Astrocyte (in vitro differentiated cells and primary cell): ENCODE measurements at regions not wholly inside any gene's neighbourhood (a gene's known extent, or its start where the extent isn't known, plus 50 kb on each side); places are given as distances from the start of the nearest gene placed in this dataset.
"Not testable (repeated sequence)": the region's sequence is repeated elsewhere in the genome, so short reads cannot be mapped to it uniquely, and the experiment has no call there.

Experiments used
- DNase-seq: peaks from one replicate; pipeline ENCODE4 v3.0.0-alpha.2; 2010; ENCODE audit warnings: low read depth
- FAIRE-seq: peaks from 2 replicates; lab custom pipeline; 2011; peaks lifted over from hg19 to GRCh38; lab: Jason Lieb, UNC
- H2AFZ ChIP-seq: 2 replicates; pipeline ENCODE4 v1.6.0; 2012; ENCODE audit warnings: low read depth, low read length, inconsistent platforms
- H3K27ac ChIP-seq: 2 replicates; pipeline ENCODE4 v1.5.1; 2011; ENCODE audit warnings: low read depth, low read length, inconsistent platforms
- H3K27me3 ChIP-seq: 2 replicates; pipeline ENCODE4 v1.6.0; 2011; ENCODE audit warnings: low read length, inconsistent platforms; ENCODE audit not compliant: insufficient read depth
- H3K36me3 ChIP-seq: 2 replicates; pipeline ENCODE4 v1.5.1; 2011; ENCODE audit warnings: low read length, inconsistent platforms; ENCODE audit not compliant: insufficient read depth
- H3K4me1 ChIP-seq: 2 replicates; pipeline ENCODE4 v1.5.1; 2011; ENCODE audit warnings: low read length, inconsistent platforms; ENCODE audit not compliant: insufficient read depth
- H3K4me2 ChIP-seq: 2 replicates; pipeline ENCODE4 v1.6.0; 2012; ENCODE audit warnings: low read length, inconsistent platforms
- H3K4me3 ChIP-seq: 2 replicates; pipeline ENCODE4 v1.5.1; 2011; ENCODE audit warnings: low read depth, mild to moderate bottlenecking, low read length, inconsistent platforms; ENCODE audit not compliant: insufficient read depth
- H3K79me2 ChIP-seq: 2 replicates; pipeline ENCODE4 v1.6.0; 2012; ENCODE audit warnings: mild to moderate bottlenecking, low read length, inconsistent platforms; ENCODE audit not compliant: insufficient read depth
- H3K9ac ChIP-seq: 2 replicates; pipeline ENCODE4 v1.6.0; 2012; ENCODE audit warnings: mild to moderate bottlenecking, low read length, inconsistent platforms
- H3K9me3 ChIP-seq: 2 replicates; pipeline ENCODE4 v1.5.1; 2012; ENCODE audit warnings: low read depth, mild to moderate bottlenecking, low read length, inconsistent platforms; ENCODE audit not compliant: insufficient read depth
- H4K20me1 ChIP-seq: 2 replicates; pipeline ENCODE4 v1.6.0; 2012; ENCODE audit warnings: low read length, inconsistent platforms; ENCODE audit not compliant: insufficient read depth
- H3K27ac Mint-ChIP-seq: one replicate; pipeline ENCODE4 v1.8.0; 2021; ENCODE audit warnings: mild to moderate bottlenecking, mixed read lengths; ENCODE audit not compliant: unreplicated experiment
- H3K27me3 Mint-ChIP-seq: one replicate; pipeline ENCODE4 v1.8.0; 2021; ENCODE audit warnings: low read depth, mixed read lengths; ENCODE audit not compliant: unreplicated experiment
- H3K36me3 Mint-ChIP-seq: one replicate; pipeline ENCODE4 v1.8.0; 2021; ENCODE audit warnings: low read depth, mixed read lengths; ENCODE audit not compliant: unreplicated experiment
- H3K4me1 Mint-ChIP-seq: one replicate; pipeline ENCODE4 v1.8.0; 2021; ENCODE audit warnings: low read depth, mixed read lengths; ENCODE audit not compliant: unreplicated experiment
- H3K4me3 Mint-ChIP-seq: one replicate; pipeline ENCODE4 v1.8.0; 2021; ENCODE audit warnings: mild to moderate bottlenecking, moderate library complexity, mixed read lengths; ENCODE audit not compliant: unreplicated experiment
- H3K9me3 Mint-ChIP-seq: one replicate; pipeline ENCODE4 v1.8.0; 2021; ENCODE audit warnings: mild to moderate bottlenecking, mixed read lengths; ENCODE audit not compliant: unreplicated experiment
- EZH2 ChIP-seq: IDR thresholded peaks from 2 replicates; pipeline ENCODE4 v1.6.1; 2012; ENCODE audit warnings: mild to moderate bottlenecking, low read length, inconsistent platforms; ENCODE audit not compliant: insufficient read depth
- TF ChIP-seq, protein P1 (sequence below): IDR thresholded peaks from 2 replicates; pipeline ENCODE4 v1.5.1; 2011; ENCODE audit warnings: low read depth, mild to moderate bottlenecking, inconsistent platforms, low read length, moderate library complexity; ENCODE audit not compliant: insufficient read depth

DNA sequence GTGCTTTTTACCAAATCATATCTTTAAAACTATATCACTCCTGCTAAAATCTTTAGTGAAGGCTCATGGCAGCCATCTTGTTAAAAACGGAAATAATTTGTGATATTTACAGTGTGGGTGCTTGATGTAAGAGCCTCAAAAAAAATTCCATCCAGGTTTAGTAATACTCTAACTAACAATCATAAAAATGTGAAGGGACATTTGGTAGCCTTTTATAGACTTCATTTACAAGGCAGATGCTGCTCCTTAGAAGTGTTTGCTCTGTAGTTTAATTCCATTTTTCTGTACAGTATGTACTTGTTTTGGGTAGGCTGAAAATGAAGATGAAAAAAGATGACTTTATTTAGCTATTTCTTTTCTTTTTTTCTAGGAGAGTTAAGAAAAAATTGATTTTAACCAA lies 525.0 kb downstream of the ZEB2 start:
- Histone ChIP-seq H3K27ac (no peak overlapping the region), H3K4me2 (no peak overlapping the region), H2AFZ (no peak overlapping the region), H3K27me3 (no peaks in the 10 kb centered on the region), H3K79me2 (no peaks in the 10 kb centered on the region), H3K36me3 (no peaks in the 10 kb centered on the region), H3K4me1 (no peaks in the 10 kb centered on the region), H3K4me3 (no peak overlapping the region), H3K9me3 (no peaks in the 10 kb centered on the region), H3K9ac (no peak overlapping the region), H4K20me1 (no peaks in the 10 kb centered on the region)
- peaks cover 10% of the 10 kb centered on the region for H3K36me3 Mint-ChIP-seq
- peaks cover 9% of the 10 kb centered on the region for H3K9me3 Mint-ChIP-seq
- no peak for FAIRE-seq
- TF ChIP-seq EZH2 = no peak
- TF ChIP-seq, protein P1, sequence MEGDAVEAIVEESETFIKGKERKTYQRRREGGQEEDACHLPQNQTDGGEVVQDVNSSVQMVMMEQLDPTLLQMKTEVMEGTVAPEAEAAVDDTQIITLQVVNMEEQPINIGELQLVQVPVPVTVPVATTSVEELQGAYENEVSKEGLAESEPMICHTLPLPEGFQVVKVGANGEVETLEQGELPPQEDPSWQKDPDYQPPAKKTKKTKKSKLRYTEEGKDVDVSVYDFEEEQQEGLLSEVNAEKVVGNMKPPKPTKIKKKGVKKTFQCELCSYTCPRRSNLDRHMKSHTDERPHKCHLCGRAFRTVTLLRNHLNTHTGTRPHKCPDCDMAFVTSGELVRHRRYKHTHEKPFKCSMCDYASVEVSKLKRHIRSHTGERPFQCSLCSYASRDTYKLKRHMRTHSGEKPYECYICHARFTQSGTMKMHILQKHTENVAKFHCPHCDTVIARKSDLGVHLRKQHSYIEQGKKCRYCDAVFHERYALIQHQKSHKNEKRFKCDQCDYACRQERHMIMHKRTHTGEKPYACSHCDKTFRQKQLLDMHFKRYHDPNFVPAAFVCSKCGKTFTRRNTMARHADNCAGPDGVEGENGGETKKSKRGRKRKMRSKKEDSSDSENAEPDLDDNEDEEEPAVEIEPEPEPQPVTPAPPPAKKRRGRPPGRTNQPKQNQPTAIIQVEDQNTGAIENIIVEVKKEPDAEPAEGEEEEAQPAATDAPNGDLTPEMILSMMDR = no peak
- H3K4me3 Mint-ChIP-seq = no peak overlapping the region
- H3K27me3 Mint-ChIP-seq = no peaks in the 10 kb centered on the region
- no peak for DNase-seq
- H3K4me1 Mint-ChIP-seq = no peaks in the 10 kb centered on the region
- no peak overlapping the region for H3K27ac Mint-ChIP-seq

DNA sequence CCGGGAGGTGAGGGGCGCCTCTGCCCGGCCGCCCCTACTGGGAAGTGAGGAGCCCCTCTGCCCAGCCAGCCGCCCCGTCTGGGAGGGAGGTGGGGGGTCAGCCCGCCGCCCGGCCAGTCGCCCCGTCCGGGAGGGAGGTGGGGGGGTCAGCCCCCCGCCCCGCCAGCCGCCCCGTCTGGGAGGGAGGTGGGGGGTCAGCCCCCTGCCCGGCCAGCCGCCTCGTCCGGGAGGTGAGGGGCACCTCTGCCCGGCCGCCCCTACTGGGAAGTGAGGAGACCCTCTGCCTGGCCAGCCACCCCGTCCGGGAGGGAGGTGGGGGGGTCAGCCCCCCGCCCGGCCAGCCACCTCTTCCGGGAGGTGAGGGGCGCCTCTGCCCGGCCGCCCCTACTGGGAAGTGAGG lies 528.3 kb downstream of the ZEB2 start:
- H3K36me3 Mint-ChIP-seq = peaks cover 10% of the 10 kb centered on the region
- not testable (repeated sequence) for H3K9ac ChIP-seq, H3K4me3 Mint-ChIP-seq, H3K4me1 ChIP-seq, H3K27ac ChIP-seq, H3K4me1 Mint-ChIP-seq, H3K27me3 ChIP-seq, H3K27me3 Mint-ChIP-seq, H3K36me3 ChIP-seq, DNase-seq, H3K9me3 Mint-ChIP-seq, FAIRE-seq, H3K9me3 ChIP-seq, H4K20me1 ChIP-seq, H3K4me2 ChIP-seq, H3K79me2 ChIP-seq, H3K4me3 ChIP-seq, H2AFZ ChIP-seq, H3K27ac Mint-ChIP-seq

DNA sequence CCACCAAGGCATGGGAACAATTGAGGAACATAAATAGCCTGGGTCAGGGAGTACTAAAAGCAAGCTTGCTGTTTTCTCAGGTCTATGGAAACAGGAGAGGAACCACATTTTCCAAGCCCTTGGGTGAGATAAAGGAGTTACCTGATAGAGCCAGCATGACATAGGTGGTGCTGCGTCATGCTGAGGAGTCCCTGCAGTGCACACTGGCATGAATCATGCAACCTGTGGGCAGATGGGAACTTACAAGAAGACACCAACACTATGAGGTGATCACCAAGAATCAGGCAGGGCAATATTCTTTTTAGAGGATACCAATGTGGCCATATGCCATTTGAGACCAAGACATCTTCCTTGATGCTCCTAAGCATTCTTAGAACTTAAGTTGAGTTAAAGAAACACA lies 531.8 kb downstream of the ZEB2 start:
- no peaks in the 10 kb centered on the region for H3K36me3 ChIP-seq
- TF ChIP-seq, protein P1 = no peak
- TF ChIP-seq EZH2 = no peak
- no peaks in the 10 kb centered on the region for H3K79me2 ChIP-seq
- no peak overlapping the region for H3K9ac ChIP-seq
- no peak overlapping the region for H2AFZ ChIP-seq
- no peaks in the 10 kb centered on the region for H3K4me1 Mint-ChIP-seq
- H3K27ac Mint-ChIP-seq = no peak overlapping the region
- no peaks in the 10 kb centered on the region for H4K20me1 ChIP-seq
- H3K27ac ChIP-seq = no peak overlapping the region
- H3K4me3 Mint-ChIP-seq = no peak overlapping the region
- peaks cover 12% of the 10 kb centered on the region for H3K36me3 Mint-ChIP-seq
- peaks cover 9% of the 10 kb centered on the region for H3K9me3 Mint-ChIP-seq
- no peak for FAIRE-seq
- no peaks in the 10 kb centered on the region for H3K9me3 ChIP-seq
- H3K4me3 ChIP-seq = no peak overlapping the region
- no peak overlapping the region for H3K4me2 ChIP-seq
- H3K27me3 ChIP-seq = no peaks in the 10 kb centered on the region
- no peak for DNase-seq
- H3K4me1 ChIP-seq = no peaks in the 10 kb centered on the region
- H3K27me3 Mint-ChIP-seq = no peaks in the 10 kb centered on the region
